ENCODE measurements at regions not wholly inside any gene's neighbourhood (a gene's known extent, or its start where the extent isn't known, plus 50 kb on each side); places are given as distances from the start of the nearest gene placed in this dataset.

DNA sequence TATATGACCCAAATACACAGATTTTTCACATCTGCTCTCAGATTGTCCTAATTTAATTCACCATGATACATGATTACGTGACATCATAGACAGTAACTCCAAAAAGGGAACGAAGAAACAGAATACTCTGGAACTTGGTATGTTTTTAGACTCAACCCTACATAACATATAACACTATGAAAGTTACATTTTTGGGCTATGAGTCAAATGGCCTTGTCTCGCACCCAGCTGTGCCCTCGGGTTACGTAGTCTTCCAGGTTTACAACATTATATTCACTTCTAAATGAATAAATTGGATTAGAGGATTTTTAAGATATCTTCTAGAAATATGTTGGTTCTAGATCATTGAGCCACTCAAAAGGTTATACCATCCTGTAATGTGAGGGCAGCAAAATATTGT is 2089.6 kb upstream of the TENM3 start:
- no peaks in the 10 kb centered on the region for H3K4me1 ChIP-seq (ENCODE audit: control insufficient read depth in 3 of 3, insufficient read depth in 3 of 3, low read length in 3 of 3)
- H3K27me3 ChIP-seq (ENCODE audit: control insufficient read depth in 3 of 3, insufficient read depth in 3 of 3, low read length in 3 of 3), result no peaks in the 10 kb centered on the region
- H3K36me3 ChIP-seq (ENCODE audit: control insufficient read depth in 3 of 3, insufficient read depth in 3 of 3, low read length in 3 of 3), result no peaks in the 10 kb centered on the region
- H3K9ac ChIP-seq (ENCODE audit: low read depth in 1 of 3, low read length in 3 of 3), result no peak overlapping the region
- no peak overlapping the region for H3K4me3 ChIP-seq (ENCODE audit: low read length in 3 of 3)
- H3K27ac ChIP-seq (ENCODE audit: low read depth, low read length), result no peak overlapping the region
- no peaks in the 10 kb centered on the region for H3K9me3 ChIP-seq (ENCODE audit: control insufficient read depth in 3 of 3, low read length in 3 of 3)

GRCh38 chr4:180156684-180157083 is 2086.5 kb upstream of the TENM3 start:
- no peaks in the 10 kb centered on the region for H3K9me3 ChIP-seq (ENCODE audit: control insufficient read depth in 3 of 3, low read length in 3 of 3)
- H3K4me1 ChIP-seq (ENCODE audit: control insufficient read depth in 3 of 3, insufficient read depth in 3 of 3, low read length in 3 of 3), result no peaks in the 10 kb centered on the region
- no peak overlapping the region for H3K4me3 ChIP-seq (ENCODE audit: low read length in 3 of 3)
- H3K9ac ChIP-seq (ENCODE audit: low read depth in 1 of 3, low read length in 3 of 3), result no peak overlapping the region
- no peaks in the 10 kb centered on the region for H3K36me3 ChIP-seq (ENCODE audit: control insufficient read depth in 3 of 3, insufficient read depth in 3 of 3, low read length in 3 of 3)
- no peaks in the 10 kb centered on the region for H3K27me3 ChIP-seq (ENCODE audit: control insufficient read depth in 3 of 3, insufficient read depth in 3 of 3, low read length in 3 of 3)
- H3K27ac ChIP-seq (ENCODE audit: low read depth, low read length), result no peak overlapping the region

DNA sequence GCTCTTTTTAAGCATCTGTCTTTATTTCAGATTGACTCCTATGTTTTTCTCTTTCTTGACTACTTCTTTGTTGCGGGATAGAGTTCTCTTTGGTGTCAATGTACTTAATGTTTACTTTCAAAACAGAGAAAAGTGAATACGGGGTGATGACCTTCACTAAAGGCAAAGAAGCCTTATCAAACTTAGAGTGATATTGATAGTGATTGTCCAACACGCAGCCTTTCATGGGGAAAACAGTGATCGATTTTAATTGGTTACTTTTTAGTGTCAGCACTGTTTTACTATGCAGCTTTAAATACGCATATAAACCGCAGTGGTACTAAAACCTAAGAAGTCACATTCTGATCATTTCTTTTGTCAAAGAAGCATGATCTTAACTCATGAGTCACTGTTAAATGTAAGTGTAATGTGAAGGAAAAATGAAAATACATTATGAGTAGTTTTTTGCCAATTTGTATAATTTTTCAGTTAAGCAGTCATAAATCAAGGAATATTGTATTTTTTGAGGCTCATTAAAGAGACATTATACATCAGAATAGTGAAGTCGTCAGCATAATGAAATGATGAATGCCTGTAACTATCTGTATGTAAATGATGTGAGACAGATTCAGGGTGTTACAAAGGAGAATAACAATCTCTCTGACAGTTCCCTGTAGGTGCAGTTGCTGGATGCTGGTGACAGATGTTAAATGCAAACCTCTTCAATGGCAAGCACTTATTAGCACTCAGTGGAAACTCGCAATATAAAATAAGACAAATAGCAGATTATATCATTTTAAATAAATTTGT is 2082.8 kb upstream of the TENM3 start:
- no peak overlapping the region for H3K4me3 ChIP-seq (ENCODE audit: low read length in 3 of 3)
- no peaks in the 10 kb centered on the region for H3K9me3 ChIP-seq (ENCODE audit: control insufficient read depth in 3 of 3, low read length in 3 of 3)
- no peaks in the 10 kb centered on the region for H3K4me1 ChIP-seq (ENCODE audit: control insufficient read depth in 3 of 3, insufficient read depth in 3 of 3, low read length in 3 of 3)
- no peak overlapping the region for H3K27ac ChIP-seq (ENCODE audit: low read depth, low read length)
- no peak overlapping the region for H3K9ac ChIP-seq (ENCODE audit: low read depth in 1 of 3, low read length in 3 of 3)
- H3K27me3 ChIP-seq (ENCODE audit: control insufficient read depth in 3 of 3, insufficient read depth in 3 of 3, low read length in 3 of 3), result no peaks in the 10 kb centered on the region
- no peaks in the 10 kb centered on the region for H3K36me3 ChIP-seq (ENCODE audit: control insufficient read depth in 3 of 3, insufficient read depth in 3 of 3, low read length in 3 of 3)

DNA sequence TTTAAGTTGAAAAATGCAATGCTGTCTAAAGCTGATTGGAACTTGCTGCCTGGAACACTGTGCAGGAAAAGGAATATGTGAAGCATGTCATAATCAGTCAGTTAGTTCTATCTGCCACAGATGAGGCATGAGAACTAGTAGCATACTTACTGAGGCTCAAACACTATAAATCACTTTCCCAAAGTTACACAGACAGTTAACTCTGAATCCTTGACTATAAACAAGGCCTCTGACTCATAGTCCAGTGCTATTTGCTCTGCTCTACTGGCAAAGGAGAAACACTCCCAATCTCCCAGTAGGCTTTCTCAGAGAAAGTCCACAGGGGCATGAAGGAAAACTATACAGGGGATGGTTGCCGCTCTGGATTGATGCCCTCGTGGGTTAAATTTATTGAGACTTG is 2078.4 kb upstream of the TENM3 start:
- H3K4me1 ChIP-seq (ENCODE audit: control insufficient read depth in 3 of 3, insufficient read depth in 3 of 3, low read length in 3 of 3), result no peaks in the 10 kb centered on the region
- no peaks in the 10 kb centered on the region for H3K36me3 ChIP-seq (ENCODE audit: control insufficient read depth in 3 of 3, insufficient read depth in 3 of 3, low read length in 3 of 3)
- H3K9ac ChIP-seq (ENCODE audit: low read depth in 1 of 3, low read length in 3 of 3), result no peak overlapping the region
- peaks cover 0 to 2% (median 0%) of the 10 kb centered on the region in 3 donors for H3K27me3 ChIP-seq (ENCODE audit: control insufficient read depth in 3 of 3, insufficient read depth in 3 of 3, low read length in 3 of 3)
- no peak overlapping the region for H3K27ac ChIP-seq (ENCODE audit: low read depth, low read length)
- H3K4me3 ChIP-seq (ENCODE audit: low read length in 3 of 3), result no peak overlapping the region
- no peaks in the 10 kb centered on the region for H3K9me3 ChIP-seq (ENCODE audit: control insufficient read depth in 3 of 3, low read length in 3 of 3)

DNA sequence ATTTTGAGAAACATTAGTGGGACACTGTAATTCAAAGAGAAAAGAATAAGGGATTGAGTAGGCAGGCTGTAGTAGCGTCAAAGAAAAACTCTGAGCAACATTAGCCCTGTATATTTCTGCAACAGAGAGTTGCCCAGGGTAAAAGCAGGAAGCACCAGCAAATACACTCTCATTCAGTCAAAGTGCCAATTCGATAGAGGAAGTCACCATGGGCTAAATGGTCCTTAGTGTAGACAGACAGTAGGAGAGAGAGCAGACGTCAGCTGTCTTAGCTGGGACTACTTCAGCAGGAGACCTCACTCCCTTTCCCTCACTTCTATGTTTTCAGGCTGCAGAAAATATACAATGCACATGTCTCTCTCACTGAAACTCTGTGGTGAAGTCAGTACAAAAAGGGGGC is 2073.8 kb upstream of the TENM3 start:
- H3K27me3 ChIP-seq (ENCODE audit: control insufficient read depth in 3 of 3, insufficient read depth in 3 of 3, low read length in 3 of 3), result peaks cover 0 to 2% (median 0%) of the 10 kb centered on the region in 3 donors
- H3K9me3 ChIP-seq (ENCODE audit: control insufficient read depth in 3 of 3, low read length in 3 of 3), result no peaks in the 10 kb centered on the region
- no peak overlapping the region for H3K27ac ChIP-seq (ENCODE audit: low read depth, low read length)
- H3K36me3 ChIP-seq (ENCODE audit: control insufficient read depth in 3 of 3, insufficient read depth in 3 of 3, low read length in 3 of 3), result no peaks in the 10 kb centered on the region
- H3K4me1 ChIP-seq (ENCODE audit: control insufficient read depth in 3 of 3, insufficient read depth in 3 of 3, low read length in 3 of 3), result no peaks in the 10 kb centered on the region
- H3K4me3 ChIP-seq (ENCODE audit: low read length in 3 of 3), result no peak overlapping the region
- H3K9ac ChIP-seq (ENCODE audit: low read depth in 1 of 3, low read length in 3 of 3), result no peak overlapping the region

DNA sequence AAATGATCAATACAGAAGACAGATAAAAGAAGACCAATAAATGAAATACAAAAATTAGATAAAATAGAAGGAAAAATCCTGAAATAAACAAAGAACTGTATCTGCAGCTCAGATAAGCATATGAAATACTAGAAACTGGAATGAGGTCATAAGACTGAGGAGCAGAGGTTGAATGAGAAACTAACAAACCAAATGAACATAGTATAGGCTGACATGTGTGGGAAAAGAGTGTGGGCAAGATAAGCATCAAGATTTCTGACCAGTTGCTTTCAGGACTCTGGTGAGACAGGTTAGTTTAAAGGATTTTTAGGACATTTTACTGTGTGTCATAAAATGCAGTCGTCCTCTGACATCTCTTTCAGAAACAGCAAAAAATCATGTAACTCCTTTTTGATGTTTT is 2073.2 kb upstream of the TENM3 start:
- Histone ChIP-seq H3K9ac (ENCODE audit: low read depth in 1 of 3, low read length in 3 of 3) (no peak overlapping the region), H3K27me3 (ENCODE audit: control insufficient read depth in 3 of 3, insufficient read depth in 3 of 3, low read length in 3 of 3) (peaks cover 0 to 2% (median 0%) of the 10 kb centered on the region in 3 donors), H3K9me3 (ENCODE audit: control insufficient read depth in 3 of 3, low read length in 3 of 3) (no peaks in the 10 kb centered on the region), H3K4me3 (ENCODE audit: low read length in 3 of 3) (no peak overlapping the region), H3K4me1 (ENCODE audit: control insufficient read depth in 3 of 3, insufficient read depth in 3 of 3, low read length in 3 of 3) (no peaks in the 10 kb centered on the region), H3K27ac (ENCODE audit: low read depth, low read length) (no peak overlapping the region), H3K36me3 (ENCODE audit: control insufficient read depth in 3 of 3, insufficient read depth in 3 of 3, low read length in 3 of 3) (no peaks in the 10 kb centered on the region)

- Histone ChIP-seq H3K4me1 (ENCODE audit: control insufficient read depth in 3 of 3, insufficient read depth in 3 of 3, low read length in 3 of 3) (no peaks in the 10 kb centered on the region), H3K4me3 (ENCODE audit: low read length in 3 of 3) (no peak overlapping the region), H3K27me3 (ENCODE audit: control insufficient read depth in 3 of 3, insufficient read depth in 3 of 3, low read length in 3 of 3) (no peaks in the 10 kb centered on the region), H3K36me3 (ENCODE audit: control insufficient read depth in 3 of 3, insufficient read depth in 3 of 3, low read length in 3 of 3) (no peaks in the 10 kb centered on the region), H3K27ac (ENCODE audit: low read depth, low read length) (no peak overlapping the region), H3K9me3 (ENCODE audit: control insufficient read depth in 3 of 3, low read length in 3 of 3) (no peaks in the 10 kb centered on the region), H3K9ac (ENCODE audit: low read depth in 1 of 3, low read length in 3 of 3) (no peak overlapping the region)
Observed at GRCh38 chr4:180179146-180179545, 2064.1 kb upstream of the TENM3 start.

GRCh38 chr4:180189666-180190065 is 2053.5 kb upstream of the TENM3 start:
- no peaks in the 10 kb centered on the region for H3K4me1 ChIP-seq (ENCODE audit: control insufficient read depth in 3 of 3, insufficient read depth in 3 of 3, low read length in 3 of 3)
- no peak overlapping the region for H3K9ac ChIP-seq (ENCODE audit: low read depth in 1 of 3, low read length in 3 of 3)
- no peaks in the 10 kb centered on the region for H3K27me3 ChIP-seq (ENCODE audit: control insufficient read depth in 3 of 3, insufficient read depth in 3 of 3, low read length in 3 of 3)
- H3K9me3 ChIP-seq (ENCODE audit: control insufficient read depth in 3 of 3, low read length in 3 of 3), result no peaks in the 10 kb centered on the region
- no peak overlapping the region for H3K4me3 ChIP-seq (ENCODE audit: low read length in 3 of 3)
- no peak overlapping the region for H3K27ac ChIP-seq (ENCODE audit: low read depth, low read length)
- no peaks in the 10 kb centered on the region for H3K36me3 ChIP-seq (ENCODE audit: control insufficient read depth in 3 of 3, insufficient read depth in 3 of 3, low read length in 3 of 3)

DNA sequence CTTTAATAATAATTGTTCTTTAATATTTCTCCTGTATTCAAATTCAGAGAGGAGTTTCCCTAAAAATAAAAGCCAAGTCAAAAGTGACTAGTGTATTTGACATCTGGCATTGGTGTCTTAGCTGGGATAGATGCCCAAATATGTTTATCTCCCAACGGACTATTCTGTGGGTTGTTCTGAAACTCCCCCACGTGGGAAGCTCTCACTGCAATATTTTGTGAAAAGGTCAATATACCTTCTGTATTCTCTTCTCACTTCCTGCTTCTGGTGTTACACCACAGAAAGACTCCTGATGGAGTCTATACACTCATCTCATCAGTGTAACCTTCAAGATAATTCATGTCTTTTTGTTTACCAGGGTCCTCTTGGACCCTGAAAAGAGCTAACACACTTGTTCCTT is 2052.8 kb upstream of the TENM3 start:
- no peak overlapping the region for H3K9ac ChIP-seq (ENCODE audit: low read depth in 1 of 3, low read length in 3 of 3)
- H3K9me3 ChIP-seq (ENCODE audit: control insufficient read depth in 3 of 3, low read length in 3 of 3), result no peaks in the 10 kb centered on the region
- no peak overlapping the region for H3K27ac ChIP-seq (ENCODE audit: low read depth, low read length)
- H3K36me3 ChIP-seq (ENCODE audit: control insufficient read depth in 3 of 3, insufficient read depth in 3 of 3, low read length in 3 of 3), result no peaks in the 10 kb centered on the region
- H3K4me3 ChIP-seq (ENCODE audit: low read length in 3 of 3), result no peak overlapping the region
- no peaks in the 10 kb centered on the region for H3K27me3 ChIP-seq (ENCODE audit: control insufficient read depth in 3 of 3, insufficient read depth in 3 of 3, low read length in 3 of 3)
- H3K4me1 ChIP-seq (ENCODE audit: control insufficient read depth in 3 of 3, insufficient read depth in 3 of 3, low read length in 3 of 3), result no peaks in the 10 kb centered on the region

GRCh38 chr4:180197471-180197870 is 2045.7 kb upstream of the TENM3 start:
- H3K27ac ChIP-seq (ENCODE audit: low read depth, low read length), result no peak overlapping the region
- no peaks in the 10 kb centered on the region for H3K4me1 ChIP-seq (ENCODE audit: control insufficient read depth in 3 of 3, insufficient read depth in 3 of 3, low read length in 3 of 3)
- H3K4me3 ChIP-seq (ENCODE audit: low read length in 3 of 3), result no peak overlapping the region
- H3K36me3 ChIP-seq (ENCODE audit: control insufficient read depth in 3 of 3, insufficient read depth in 3 of 3, low read length in 3 of 3), result no peaks in the 10 kb centered on the region
- H3K9me3 ChIP-seq (ENCODE audit: control insufficient read depth in 3 of 3, low read length in 3 of 3), result no peaks in the 10 kb centered on the region
- no peak overlapping the region for H3K9ac ChIP-seq (ENCODE audit: low read depth in 1 of 3, low read length in 3 of 3)
- H3K27me3 ChIP-seq (ENCODE audit: control insufficient read depth in 3 of 3, insufficient read depth in 3 of 3, low read length in 3 of 3), result no peaks in the 10 kb centered on the region

All from skeletal muscle tissue (tissue), 3 donors.